HepG2 (cell line): ENCODE measurements at regions not wholly inside any gene's neighbourhood (a gene's known extent, or its start where the extent isn't known, plus 50 kb on each side); places are given as distances from the start of the nearest gene placed in this dataset.

Experiments
- CREM ChIP-seq, 2 experiments: sonication (generic) in 1 of 2; formaldehyde crosslinking in 1 of 2; IDR thresholded peaks; 2 replicates each; pipeline versions ENCODE4 v1.4.0 to v1.6.1; 2016 to 2020; ENCODE audit warnings: antibody characterized with exemption in 1 of 2, mild to moderate bottlenecking in 1 of 2, missing genetic modification reagents in 1 of 2
- ELF3 ChIP-seq: IDR thresholded peaks from 2 replicates; pipeline ENCODE4 v1.6.1; 2016; ENCODE audit warnings: missing genetic modification reagents, missing compliant biosample characterization
- FOXC1 ChIP-seq: sonication (generic); formaldehyde crosslinking; IDR thresholded peaks from 2 replicates; pipeline ENCODE4 v1.8.0; 2022; ENCODE audit warnings: mild to moderate bottlenecking, missing genetic modification reagents, borderline replicate concordance
- HNF1A ChIP-seq, 2 experiments: sonication (generic) in 1 of 2; formaldehyde crosslinking in 1 of 2; IDR thresholded peaks; 2 replicates each; pipeline versions ENCODE4 v1.4.0 to v1.6.1; 2016 to 2020; ENCODE audit warnings: borderline replicate concordance in 1 of 2, low read depth in 1 of 2, mild to moderate bottlenecking in 1 of 2, missing genetic modification reagents in 1 of 2
- HNF4G ChIP-seq, 2 experiments: sonication (generic) in 1 of 2; formaldehyde crosslinking in 1 of 2; IDR thresholded peaks; 2 replicates each; pipeline versions ENCODE4 v1.4.0 to v1.6.1; 2011 to 2020; ENCODE audit warnings: borderline replicate concordance in 2 of 2, low read depth in 2 of 2, mild to moderate bottlenecking in 2 of 2, low read length in 1 of 2, missing genetic modification reagents in 1 of 2, moderate library complexity in 1 of 2
- LCORL ChIP-seq, 2 experiments: fragments of 450-650 bp in 1 of 2; sonication (generic) in 1 of 2; formaldehyde crosslinking in 1 of 2; IDR thresholded peaks; 2 replicates each; pipeline versions ENCODE4 v1.5.0 to v1.6.1; 2017 to 2020; ENCODE audit warnings: antibody characterized with exemption in 1 of 2, missing genetic modification reagents in 1 of 2
- MEIS1 ChIP-seq: sonication (generic); formaldehyde crosslinking; IDR thresholded peaks from 2 replicates; pipeline ENCODE4 v1.9.0; 2021; ENCODE audit warnings: mild to moderate bottlenecking, missing genetic modification reagents, moderate library complexity, borderline replicate concordance
- PHF20 ChIP-seq: sonication (generic); formaldehyde crosslinking; IDR thresholded peaks from 2 replicates; pipeline ENCODE4 v1.5.0; 2020; ENCODE audit warnings: mild to moderate bottlenecking, missing genetic modification reagents
- PHF21A ChIP-seq: sonication (generic); formaldehyde crosslinking; IDR thresholded peaks from 2 replicates; pipeline ENCODE4 v1.5.0; 2020; ENCODE audit warnings: mild to moderate bottlenecking, missing genetic modification reagents
- RAD21 ChIP-seq: fragments of 450-650 bp; formaldehyde crosslinking; IDR thresholded peaks from 2 replicates; pipeline ENCODE4 v1.5.0; 2020; ENCODE audit warnings: mild to moderate bottlenecking
- RARA ChIP-seq: IDR thresholded peaks from 2 replicates; pipeline ENCODE4 v1.6.1; 2016; ENCODE audit warnings: missing genetic modification reagents, missing compliant biosample characterization
- SOX13 ChIP-seq, 3 experiments: fragments of 450-650 bp in 1 of 3; sonication (generic) in 1 of 3; formaldehyde crosslinking in 1 of 3; IDR thresholded peaks in 2 of 3; conservative IDR thresholded peaks in 1 of 3; 2 replicates each; pipeline versions ENCODE4 v1.5.0 to v1.6.1; 2016 to 2020; ENCODE audit warnings: antibody characterized with exemption in 1 of 3, mild to moderate bottlenecking in 1 of 3, missing compliant biosample characterization in 1 of 3, missing genetic modification reagents in 1 of 3, moderate library complexity in 1 of 3
- YY1 ChIP-seq: IDR thresholded peaks from 2 replicates; pipeline ENCODE4 v1.6.1; 2011; ENCODE audit warnings: low read length, low read depth, moderate library complexity, mild to moderate bottlenecking; ENCODE audit not compliant: insufficient read depth, insufficient replicate concordance
- ZFP36L2 ChIP-seq: sonication (generic); formaldehyde crosslinking; IDR thresholded peaks from 2 replicates; pipeline ENCODE4 v1.4.0; 2020; ENCODE audit warnings: missing genetic modification reagents
- ZNF768 ChIP-seq: sonication (generic); formaldehyde crosslinking; IDR thresholded peaks from 2 replicates; pipeline ENCODE4 v1.4.0; 2020; ENCODE audit warnings: missing genetic modification reagents
- ZNF777 ChIP-seq: sonication (generic); formaldehyde crosslinking; IDR thresholded peaks from 2 replicates; pipeline ENCODE4 v1.4.0; 2020; ENCODE audit warnings: missing genetic modification reagents
- TF ChIP-seq, protein P1 (sequence below): sonication (generic); formaldehyde crosslinking; IDR thresholded peaks from 2 replicates; pipeline ENCODE4 v1.4.0; 2020; ENCODE audit warnings: mild to moderate bottlenecking, missing genetic modification reagents, borderline replicate concordance

DNA sequence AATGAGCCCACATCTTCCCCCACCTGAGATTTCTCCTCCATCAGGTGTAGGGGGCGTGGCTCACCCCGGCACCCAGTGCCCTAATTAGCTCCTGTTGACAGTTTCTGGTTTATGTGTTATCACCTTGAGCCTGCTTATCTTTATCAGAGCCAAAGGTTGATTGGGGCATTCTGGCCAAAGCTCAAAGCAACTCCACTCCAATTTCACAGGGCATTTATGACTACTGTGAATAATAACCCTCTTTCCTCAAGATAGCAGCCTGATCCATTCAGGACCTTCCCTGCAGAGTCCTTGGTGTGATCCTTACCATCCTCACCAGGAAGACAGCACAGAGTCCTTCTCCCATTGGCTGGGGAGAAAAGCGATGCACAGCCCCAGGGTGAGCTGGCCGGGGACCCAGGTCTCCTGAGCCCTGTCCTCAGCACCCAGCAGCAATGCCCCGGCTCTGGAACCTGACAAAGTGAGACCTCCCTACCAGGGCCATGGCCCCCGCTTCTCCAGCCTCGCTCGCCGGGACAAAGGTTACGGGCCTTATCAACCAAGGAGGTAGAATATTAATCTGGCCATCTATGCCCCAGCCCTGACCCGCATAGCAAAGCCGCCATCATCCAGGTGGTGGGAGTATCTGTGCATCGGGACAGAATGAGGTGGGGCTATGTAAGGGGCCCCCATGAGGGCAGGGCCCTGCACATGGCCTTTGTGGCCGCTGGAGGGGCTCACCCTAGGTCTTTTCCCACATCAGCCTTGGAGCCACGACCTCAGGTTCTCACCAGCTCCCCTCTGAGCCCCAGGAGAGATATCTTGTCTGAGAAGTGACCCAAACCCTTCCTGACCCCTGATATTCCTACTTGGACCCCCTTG is 64.5 kb downstream of the ZFP36L2 start (continued):
- TF ChIP-seq, protein P1, sequence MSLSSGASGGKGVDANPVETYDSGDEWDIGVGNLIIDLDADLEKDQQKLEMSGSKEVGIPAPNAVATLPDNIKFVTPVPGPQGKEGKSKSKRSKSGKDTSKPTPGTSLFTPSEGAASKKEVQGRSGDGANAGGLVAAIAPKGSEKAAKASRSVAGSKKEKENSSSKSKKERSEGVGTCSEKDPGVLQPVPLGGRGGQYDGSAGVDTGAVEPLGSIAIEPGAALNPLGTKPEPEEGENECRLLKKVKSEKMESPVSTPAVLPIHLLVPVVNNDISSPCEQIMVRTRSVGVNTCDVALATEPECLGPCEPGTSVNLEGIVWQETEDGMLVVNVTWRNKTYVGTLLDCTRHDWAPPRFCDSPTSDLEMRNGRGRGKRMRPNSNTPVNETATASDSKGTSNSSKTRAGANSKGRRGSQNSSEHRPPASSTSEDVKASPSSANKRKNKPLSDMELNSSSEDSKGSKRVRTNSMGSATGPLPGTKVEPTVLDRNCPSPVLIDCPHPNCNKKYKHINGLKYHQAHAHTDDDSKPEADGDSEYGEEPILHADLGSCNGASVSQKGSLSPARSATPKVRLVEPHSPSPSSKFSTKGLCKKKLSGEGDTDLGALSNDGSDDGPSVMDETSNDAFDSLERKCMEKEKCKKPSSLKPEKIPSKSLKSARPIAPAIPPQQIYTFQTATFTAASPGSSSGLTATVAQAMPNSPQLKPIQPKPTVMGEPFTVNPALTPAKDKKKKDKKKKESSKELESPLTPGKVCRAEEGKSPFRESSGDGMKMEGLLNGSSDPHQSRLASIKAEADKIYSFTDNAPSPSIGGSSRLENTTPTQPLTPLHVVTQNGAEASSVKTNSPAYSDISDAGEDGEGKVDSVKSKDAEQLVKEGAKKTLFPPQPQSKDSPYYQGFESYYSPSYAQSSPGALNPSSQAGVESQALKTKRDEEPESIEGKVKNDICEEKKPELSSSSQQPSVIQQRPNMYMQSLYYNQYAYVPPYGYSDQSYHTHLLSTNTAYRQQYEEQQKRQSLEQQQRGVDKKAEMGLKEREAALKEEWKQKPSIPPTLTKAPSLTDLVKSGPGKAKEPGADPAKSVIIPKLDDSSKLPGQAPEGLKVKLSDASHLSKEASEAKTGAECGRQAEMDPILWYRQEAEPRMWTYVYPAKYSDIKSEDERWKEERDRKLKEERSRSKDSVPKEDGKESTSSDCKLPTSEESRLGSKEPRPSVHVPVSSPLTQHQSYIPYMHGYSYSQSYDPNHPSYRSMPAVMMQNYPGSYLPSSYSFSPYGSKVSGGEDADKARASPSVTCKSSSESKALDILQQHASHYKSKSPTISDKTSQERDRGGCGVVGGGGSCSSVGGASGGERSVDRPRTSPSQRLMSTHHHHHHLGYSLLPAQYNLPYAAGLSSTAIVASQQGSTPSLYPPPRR (CRISPR knock-in tag), result peak; percentile 21; the same call in 1 of the 2 replicates
- TF ChIP-seq PHF21A (peak; percentile 46; the same call in 1 of the 2 replicates), PHF20 (CRISPR knock-in tag) (0 out of 2 replicates have a peak, but pooled peaks have one; percentile 3), CREM (IDR thresholded peaks at IDR 0.05) (peak; percentile 40; the same call in 1 of the 2 replicates), CREM (CRISPR knock-in tag; IDR thresholded peaks at IDR 0.05) (no peak), ZNF768 (CRISPR knock-in tag) (peak; percentile 33; the same call in 1 of the 2 replicates), ELF3 (CRISPR knock-in tag) (0 out of 2 replicates have a peak, but pooled peaks have one; percentile 7), HNF4G (IDR thresholded peaks at IDR 0.05; ENCODE audit: borderline replicate concordance, low read depth, low read length) (peak; percentile 54), HNF4G (CRISPR knock-in tag; IDR thresholded peaks at IDR 0.05; ENCODE audit: borderline replicate concordance, low read depth) (0 out of 2 replicates have a peak, but pooled peaks have one; percentile 15), FOXC1 (0 out of 2 replicates have a peak, but pooled peaks have one; percentile 15), MEIS1 (CRISPR knock-in tag) (0 out of 2 replicates have a peak, but pooled peaks have one; percentile 6), YY1 (peak; percentile 41), RAD21 (CRISPR knock-in tag) (0 out of 2 replicates have a peak, but pooled peaks have one; percentile 17), SOX13 (IDR thresholded peaks at IDR 0.05) (no peak), SOX13 (CRISPR knock-in tag; conservative IDR thresholded peaks at IDR 0.05 in 1 of 2, IDR thresholded peaks at IDR 0.05 in 1 of 2) (peak in 1 of 2 experiments; percentile 19; a peak in 1 of 4 replicates), RARA (CRISPR knock-in tag) (peak; percentile 69), LCORL (IDR thresholded peaks at IDR 0.05) (no peak), LCORL (CRISPR knock-in tag; IDR thresholded peaks at IDR 0.05) (peak; percentile 45; the same call in 1 of the 2 replicates), HNF1A (IDR thresholded peaks at IDR 0.05; ENCODE audit: low read depth) (0 out of 2 replicates have a peak, but pooled peaks have one; percentile 21), HNF1A (CRISPR knock-in tag; IDR thresholded peaks at IDR 0.05; ENCODE audit: borderline replicate concordance) (no peak), ZNF777 (CRISPR knock-in tag) (no peak), ZFP36L2 (CRISPR knock-in tag) (no peak)
